Suprapubic skin (tissue), 4 donors: ENCODE measurements at regions not wholly inside any gene's neighbourhood (a gene's known extent, or its start where the extent isn't known, plus 50 kb on each side); places are given as distances from the start of the nearest gene placed in this dataset.

Experiments used
- DNase-seq, 2 donors: peaks; one replicate each; pipeline ENCODE4 v3.0.0-alpha.2; 2019; ENCODE audit warnings: low spot score in 2 of 2
- H3K27ac ChIP-seq: fragments of 200-600 bp; sonication (generic); one replicate; pipeline ENCODE4 v1.5.1; 2019
- H3K27me3 ChIP-seq: fragments of 200-600 bp; sonication (generic); one replicate; pipeline ENCODE4 v1.5.1; 2019
- H3K36me3 ChIP-seq: fragments of 200-600 bp; sonication (generic); one replicate; pipeline ENCODE4 v1.5.1; 2019
- H3K4me1 ChIP-seq: fragments of 200-600 bp; sonication (generic); one replicate; pipeline ENCODE4 v1.5.1; 2019
- H3K4me3 ChIP-seq: fragments of 200-600 bp; sonication (generic); one replicate; pipeline ENCODE4 v1.5.1; 2019; ENCODE audit warnings: mild to moderate bottlenecking
- H3K9me3 ChIP-seq: fragments of 200-600 bp; sonication (generic); one replicate; pipeline ENCODE4 v1.5.1; 2019
- CTCF ChIP-seq, 2 donors: fragments of 200-600 bp in 1 of 2; fragments of 450-650 bp in 1 of 2; sonication (generic) in 1 of 2; IDR thresholded peaks; one replicate each; pipeline ENCODE4 v1.5.1; 2016 to 2019; ENCODE audit warnings: antibody characterized with exemption in 2 of 2, mild to moderate bottlenecking in 1 of 2, moderate library complexity in 1 of 2
- EP300 ChIP-seq: sonication (generic); formaldehyde crosslinking; IDR thresholded peaks from one replicate; pipeline ENCODE4 v1.6.1; 2017; ENCODE audit warnings: antibody characterized with exemption
- POLR2A ChIP-seq, 2 donors: fragments of 450-650 bp; IDR thresholded peaks; one replicate each; pipeline ENCODE4 v1.6.1; 2017; ENCODE audit warnings: antibody characterized with exemption in 2 of 2, mild to moderate bottlenecking in 2 of 2, moderate library complexity in 2 of 2
- POLR2AphosphoS5 ChIP-seq, 3 donors: sonication (generic); formaldehyde crosslinking; IDR thresholded peaks; one replicate each; pipeline ENCODE4 v1.6.1; 2017; ENCODE audit warnings: antibody characterized with exemption in 3 of 3
- WGBS: methylation state at CpG from one replicate; pipeline ENCODE4 v1.1.5; 2018; 5-methylcytosine and 5-hydroxymethylcytosine counted together

GRCh38 chr1:175823406-175823805 is 80.0 kb upstream of the TNR start:
- Histone ChIP-seq H3K27me3 (no peaks in the 10 kb centered on the region), H3K4me3 (no peak overlapping the region), H3K36me3 (no peaks in the 10 kb centered on the region), H3K4me1 (peaks cover 3% of the 10 kb centered on the region), H3K9me3 (no peaks in the 10 kb centered on the region), H3K27ac (no peak overlapping the region)
- TF ChIP-seq POLR2A (IDR thresholded peaks at IDR 0.05) (no peak), EP300 (no peak), POLR2AphosphoS5 (IDR thresholded peaks at IDR 0.05) (no peak), CTCF (IDR thresholded peaks at IDR 0.05) (no peak)
- DNase-seq = no peak

- Histone ChIP-seq H3K36me3 (no peaks in the 10 kb centered on the region), H3K27ac (no peak overlapping the region), H3K9me3 (no peaks in the 10 kb centered on the region), H3K4me3 (no peak overlapping the region), H3K27me3 (no peaks in the 10 kb centered on the region), H3K4me1 (peaks cover 3% of the 10 kb centered on the region)
- DNase-seq = no peak
- TF ChIP-seq POLR2AphosphoS5 (IDR thresholded peaks at IDR 0.05) (no peak), POLR2A (IDR thresholded peaks at IDR 0.05) (no peak), EP300 (no peak), CTCF (IDR thresholded peaks at IDR 0.05) (no peak)
- WGBS = 67% methylated on average over 2 of the region's 2 CpGs
Observed at GRCh38 chr1:175822580-175822979, 79.2 kb upstream of the TNR start.

GRCh38 chr1:175820456-175821025 is 77.1 kb upstream of the TNR start:
- Histone ChIP-seq H3K4me3 (no peak overlapping the region), H3K4me1 (peaks cover 3% of the 10 kb centered on the region), H3K27me3 (no peaks in the 10 kb centered on the region), H3K9me3 (no peaks in the 10 kb centered on the region), H3K27ac (no peak overlapping the region), H3K36me3 (no peaks in the 10 kb centered on the region)
- 90% methylated on average over 6 of the region's 6 CpGs for WGBS
- no peak for TF ChIP-seq POLR2AphosphoS5 (IDR thresholded peaks at IDR 0.05)
- TF ChIP-seq POLR2A (IDR thresholded peaks at IDR 0.05) = no peak
- TF ChIP-seq EP300 = no peak
- TF ChIP-seq CTCF (IDR thresholded peaks at IDR 0.05) = no peak
- DNase-seq = no peak

GRCh38 chr1:175818929-175819328 is 75.5 kb upstream of the TNR start:
- WGBS = 50% methylated on average over 1 of the region's 1 CpG
- Histone ChIP-seq H3K36me3 (no peaks in the 10 kb centered on the region), H3K27me3 (no peaks in the 10 kb centered on the region), H3K4me3 (no peak overlapping the region), H3K9me3 (no peaks in the 10 kb centered on the region), H3K4me1 (peaks cover 3% of the 10 kb centered on the region), H3K27ac (no peak overlapping the region)
- no peak for TF ChIP-seq EP300
- no peak for TF ChIP-seq POLR2A (IDR thresholded peaks at IDR 0.05)
- TF ChIP-seq POLR2AphosphoS5 (IDR thresholded peaks at IDR 0.05) = no peak
- TF ChIP-seq CTCF (IDR thresholded peaks at IDR 0.05) = no peak
- no peak for DNase-seq

- WGBS = 44% methylated on average over 2 of the region's 2 CpGs
- no peaks in the 10 kb centered on the region for H3K4me1 ChIP-seq
- no peaks in the 10 kb centered on the region for H3K27me3 ChIP-seq
- H3K9me3 ChIP-seq = no peaks in the 10 kb centered on the region
- TF ChIP-seq POLR2A (IDR thresholded peaks at IDR 0.05) = no peak
- TF ChIP-seq CTCF (IDR thresholded peaks at IDR 0.05) = no peak
- no peak for TF ChIP-seq POLR2AphosphoS5 (IDR thresholded peaks at IDR 0.05)
- TF ChIP-seq EP300 = no peak
- DNase-seq = no peak
- H3K36me3 ChIP-seq = no peaks in the 10 kb centered on the region
- H3K4me3 ChIP-seq = no peak overlapping the region
- no peak overlapping the region for H3K27ac ChIP-seq
Observed at GRCh38 chr1:175817445-175817844, 74.0 kb upstream of the TNR start.
